GM12891 (cell line): ENCODE measurements at regions not wholly inside any gene's neighbourhood (a gene's known extent, or its start where the extent isn't known, plus 50 kb on each side); places are given as distances from the start of the nearest gene placed in this dataset.

Experiments
- PAX5 ChIP-seq: IDR thresholded peaks from 2 replicates; pipeline ENCODE4 v1.6.1; 2011; ENCODE audit warnings: low read length, moderate library complexity, mild to moderate bottlenecking; ENCODE audit not compliant: insufficient read depth, severe bottlenecking
- POLR2A ChIP-seq: IDR thresholded peaks from 2 replicates; pipeline ENCODE4 v1.6.1; 2011; ENCODE audit warnings: low read depth, low read length, control low read depth
- POLR2AphosphoS5 ChIP-seq: IDR thresholded peaks from 2 replicates; pipeline ENCODE4 v1.6.1; 2011; ENCODE audit warnings: low read depth, low read length, control low read depth
- TAF1 ChIP-seq: IDR thresholded peaks from 2 replicates; pipeline ENCODE4 v1.6.1; 2011; ENCODE audit warnings: low read depth, low read length, control low read depth

DNA sequence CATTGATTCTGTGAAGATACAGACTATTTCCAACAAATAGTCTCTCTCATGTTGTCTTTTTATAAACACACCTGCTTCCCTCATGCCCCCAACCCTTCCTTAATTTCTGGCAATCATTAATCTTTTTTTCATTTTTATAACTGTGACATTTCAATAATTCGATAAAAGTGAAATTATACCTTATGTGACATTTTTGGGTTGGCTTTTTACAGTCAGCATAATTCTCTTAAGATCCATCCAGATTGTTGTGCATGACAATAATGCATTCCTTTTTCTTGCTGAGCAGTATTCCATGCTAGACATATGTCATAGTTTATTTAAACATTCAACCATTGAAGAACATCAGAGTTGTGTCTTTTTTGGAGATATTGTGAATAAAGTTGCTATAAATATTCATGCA, 541.8 kb upstream of the VRK2 start:
- no peak for TF ChIP-seq POLR2A
- no peak for TF ChIP-seq POLR2AphosphoS5
- TF ChIP-seq PAX5 = no peak
- no peak for TF ChIP-seq TAF1
